OCI-LY3 (cell line): ENCODE measurements at regions not wholly inside any gene's neighbourhood (a gene's known extent, or its start where the extent isn't known, plus 50 kb on each side); places are given as distances from the start of the nearest gene placed in this dataset.
"Not testable (repeated sequence)": the region's sequence is repeated elsewhere in the genome, so short reads cannot be mapped to it uniquely, and the experiment has no call there.

Experiments used
- H2AFZ ChIP-seq: fragments of 200-600, 300-600 bp; shearing (Covaris generic); 2 replicates; pipeline ENCODE4 v1.6.0; 2014; ENCODE audit warnings: antibody characterized with exemption, low read depth, low read length
- H3K27ac ChIP-seq: fragments of 200-600, 300-600 bp; sonication (generic); 2 replicates; pipeline ENCODE4 v1.5.1; 2014; ENCODE audit warnings: mild to moderate bottlenecking, low read length, moderate library complexity, mixed read lengths
- H3K27me3 ChIP-seq: fragments of 200-600, 300-600 bp; sonication (generic); 2 replicates; pipeline ENCODE4 v1.6.1; 2014; ENCODE audit warnings: low read depth, low read length, mixed read lengths
- H3K36me3 ChIP-seq: fragments of 200-600, 300-600 bp; sonication (generic); replicated peaks from 2 replicates; pipeline ENCODE3; 2014; ENCODE audit warnings: low read depth, low read length, mixed read lengths
- H3K4me1 ChIP-seq: fragments of 300-600, 200-600 bp; sonication (generic); 2 replicates; pipeline ENCODE4 v1.6.1; 2014; ENCODE audit warnings: low read length, mixed read lengths
- H3K4me2 ChIP-seq: fragments of 200-600, 300-600 bp; sonication (generic); 2 replicates; pipeline ENCODE4 v1.6.1; 2014; ENCODE audit warnings: low read length, mixed read lengths
- H3K4me3 ChIP-seq: fragments of 300-600, 200-600 bp; sonication (generic); 2 replicates; pipeline ENCODE4 v1.5.1; 2014; ENCODE audit warnings: antibody characterized with exemption, mild to moderate bottlenecking, low read length, moderate library complexity
- H3K79me2 ChIP-seq: fragments of 300-600, 200-600 bp; shearing (Covaris generic); 2 replicates; pipeline ENCODE4 v1.6.1; 2014; ENCODE audit warnings: mild to moderate bottlenecking, low read length, mixed read lengths
- H3K9ac ChIP-seq: fragments of 300-600, 200-600 bp; shearing (Covaris generic); 2 replicates; pipeline ENCODE4 v1.6.0; 2014; ENCODE audit warnings: mild to moderate bottlenecking, low read length, moderate library complexity
- H3K9me3 ChIP-seq: fragments of 200-600, 300-600 bp; shearing (Covaris generic); 2 replicates; pipeline ENCODE4 v1.6.1; 2014; ENCODE audit warnings: low read length, mixed read lengths; ENCODE audit not compliant: insufficient read depth
- H4K20me1 ChIP-seq: fragments of 200-600, 300-600 bp; sonication (generic); 2 replicates; pipeline ENCODE4 v1.6.1; 2016; ENCODE audit warnings: low read length, mixed read lengths; ENCODE audit not compliant: insufficient read depth
- CTCF ChIP-seq: fragments of 200-600, 300-600 bp; sonication (generic); IDR thresholded peaks from 2 replicates; pipeline ENCODE4 v1.5.1; 2014; ENCODE audit warnings: antibody characterized with exemption, low read length, low read depth
- EZH2phosphoT487 ChIP-seq: fragments of 200-600 bp; shearing (Covaris generic); IDR thresholded peaks from 2 replicates; pipeline ENCODE4 v1.6.1; 2018; ENCODE audit warnings: antibody characterized with exemption, mixed run types, low read depth

GRCh38 chr7:49596701-49597491 lies 176.5 kb upstream of the VWC2 start:
- Histone ChIP-seq H3K9me3 (no peaks in the 10 kb centered on the region), H3K4me2 (no peak overlapping the region), H3K36me3 (no peaks in the 10 kb centered on the region), H3K79me2 (no peaks in the 10 kb centered on the region), H4K20me1 (no peaks in the 10 kb centered on the region), H3K4me1 (no peaks in the 10 kb centered on the region), H3K27ac (no peak overlapping the region), H3K27me3 (peaks cover 4% of the 10 kb centered on the region; the same call in 1 of the 2 replicates), H2AFZ (no peak overlapping the region), H3K9ac (no peak overlapping the region), H3K4me3 (no peak overlapping the region)
- no peak for TF ChIP-seq EZH2phosphoT487
- no peak for TF ChIP-seq CTCF

- Histone ChIP-seq H3K36me3 (no peaks in the 10 kb centered on the region), H3K9ac (no peak overlapping the region), H3K79me2 (no peaks in the 10 kb centered on the region), H4K20me1 (no peaks in the 10 kb centered on the region), H3K9me3 (no peaks in the 10 kb centered on the region), H3K4me2 (no peak overlapping the region), H2AFZ (no peak overlapping the region), H3K27me3 (peaks cover 2% of the 10 kb centered on the region; the same call in 1 of the 2 replicates), H3K27ac (no peak overlapping the region), H3K4me1 (no peaks in the 10 kb centered on the region), H3K4me3 (no peak overlapping the region)
- TF ChIP-seq EZH2phosphoT487, result no peak
- TF ChIP-seq CTCF, result no peak
These were observed 175.6 kb upstream of the VWC2 start for GRCh38 chr7:49597805-49598204.

DNA sequence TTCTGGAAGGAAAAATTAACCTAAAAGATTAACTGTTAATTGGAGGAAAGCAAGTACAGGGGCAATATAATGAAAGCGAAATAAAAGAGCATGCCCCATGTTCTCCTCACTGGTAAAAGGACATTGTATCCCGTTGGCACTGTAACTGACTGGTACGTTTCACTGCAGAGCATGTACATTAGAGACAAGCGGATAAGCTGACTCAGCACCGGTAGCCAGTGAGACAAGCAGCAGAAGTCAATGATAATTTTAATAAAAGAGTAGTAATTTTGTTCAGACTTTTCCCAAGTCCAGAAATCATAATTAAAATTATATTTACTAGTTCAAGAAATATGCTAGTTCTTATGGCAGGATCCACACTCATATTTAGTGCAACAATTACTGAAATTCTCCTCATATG lies 161.5 kb upstream of the VWC2 start:
- Histone ChIP-seq H3K4me1 (no peaks in the 10 kb centered on the region), H3K27me3 (no peaks in the 10 kb centered on the region), H3K9ac (no peak overlapping the region), H3K79me2 (no peaks in the 10 kb centered on the region), H3K4me3 (no peak overlapping the region), H3K36me3 (no peaks in the 10 kb centered on the region), H2AFZ (no peak overlapping the region), H3K27ac (no peak overlapping the region), H3K4me2 (no peak overlapping the region), H3K9me3 (no peaks in the 10 kb centered on the region), H4K20me1 (no peaks in the 10 kb centered on the region)
- TF ChIP-seq CTCF, result no peak
- no peak for TF ChIP-seq EZH2phosphoT487

DNA sequence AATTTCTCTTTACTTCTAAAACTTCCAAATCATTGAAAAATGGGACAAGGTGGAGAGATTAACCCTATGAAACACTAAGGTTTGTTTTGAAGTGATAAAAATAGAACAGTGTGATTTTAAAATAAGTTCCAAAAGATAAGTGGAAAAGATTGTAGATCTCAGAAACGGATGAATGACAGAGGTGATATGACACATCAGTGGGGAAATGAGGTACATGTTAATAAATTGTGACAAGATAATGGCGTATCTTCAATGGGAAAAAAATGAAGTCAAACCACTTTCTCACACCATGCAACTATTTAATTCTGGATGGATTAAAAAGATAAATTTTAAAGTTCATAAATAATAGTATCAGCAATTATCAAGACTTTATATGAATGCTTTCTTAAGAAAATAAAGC lies 159.7 kb upstream of the VWC2 start:
- no peaks in the 10 kb centered on the region for H3K36me3 ChIP-seq
- no peaks in the 10 kb centered on the region for H3K27me3 ChIP-seq
- no peak for TF ChIP-seq EZH2phosphoT487
- TF ChIP-seq CTCF, result no peak
- H3K27ac ChIP-seq, result no peak overlapping the region
- H3K9me3 ChIP-seq, result no peaks in the 10 kb centered on the region
- no peaks in the 10 kb centered on the region for H3K4me1 ChIP-seq
- H3K4me2 ChIP-seq, result no peak overlapping the region
- H3K4me3 ChIP-seq, result no peak overlapping the region
- H2AFZ ChIP-seq, result no peak overlapping the region
- H4K20me1 ChIP-seq, result no peaks in the 10 kb centered on the region
- no peaks in the 10 kb centered on the region for H3K79me2 ChIP-seq
- H3K9ac ChIP-seq, result no peak overlapping the region

DNA sequence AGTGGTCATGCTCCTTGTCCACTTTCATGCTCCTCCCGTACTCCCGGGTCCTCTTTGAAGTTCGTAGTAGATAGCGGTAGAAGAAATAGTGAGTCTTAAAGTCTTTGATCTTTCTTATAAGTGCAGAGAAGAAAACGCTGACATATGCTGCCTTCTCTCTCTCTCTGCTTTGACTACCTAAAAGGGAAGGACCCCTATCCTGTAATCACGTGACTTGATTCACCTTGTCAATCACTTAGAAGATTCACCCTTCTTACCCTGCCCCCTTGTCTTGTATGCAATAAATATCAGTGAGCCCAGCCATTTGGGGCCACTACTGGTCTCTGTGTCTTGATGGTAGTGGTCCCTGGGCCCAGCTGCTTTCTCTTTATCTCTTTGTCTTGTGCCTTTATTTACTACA lies 158.5 kb upstream of the VWC2 start:
- H3K9me3 ChIP-seq, H3K27me3 ChIP-seq, H3K27ac ChIP-seq, H3K9ac ChIP-seq, H4K20me1 ChIP-seq, H3K79me2 ChIP-seq, H3K36me3 ChIP-seq, H3K4me2 ChIP-seq, H3K4me3 ChIP-seq, H3K4me1 ChIP-seq, H2AFZ ChIP-seq: not testable (repeated sequence)
